ENCODE measurements at regions not wholly inside any gene's neighbourhood (a gene's known extent, or its start where the extent isn't known, plus 50 kb on each side); places are given as distances from the start of the nearest gene placed in this dataset.
A peak's percentile ranks its signal among the peaks of the same experiment; 100 is the strongest.

DNA sequence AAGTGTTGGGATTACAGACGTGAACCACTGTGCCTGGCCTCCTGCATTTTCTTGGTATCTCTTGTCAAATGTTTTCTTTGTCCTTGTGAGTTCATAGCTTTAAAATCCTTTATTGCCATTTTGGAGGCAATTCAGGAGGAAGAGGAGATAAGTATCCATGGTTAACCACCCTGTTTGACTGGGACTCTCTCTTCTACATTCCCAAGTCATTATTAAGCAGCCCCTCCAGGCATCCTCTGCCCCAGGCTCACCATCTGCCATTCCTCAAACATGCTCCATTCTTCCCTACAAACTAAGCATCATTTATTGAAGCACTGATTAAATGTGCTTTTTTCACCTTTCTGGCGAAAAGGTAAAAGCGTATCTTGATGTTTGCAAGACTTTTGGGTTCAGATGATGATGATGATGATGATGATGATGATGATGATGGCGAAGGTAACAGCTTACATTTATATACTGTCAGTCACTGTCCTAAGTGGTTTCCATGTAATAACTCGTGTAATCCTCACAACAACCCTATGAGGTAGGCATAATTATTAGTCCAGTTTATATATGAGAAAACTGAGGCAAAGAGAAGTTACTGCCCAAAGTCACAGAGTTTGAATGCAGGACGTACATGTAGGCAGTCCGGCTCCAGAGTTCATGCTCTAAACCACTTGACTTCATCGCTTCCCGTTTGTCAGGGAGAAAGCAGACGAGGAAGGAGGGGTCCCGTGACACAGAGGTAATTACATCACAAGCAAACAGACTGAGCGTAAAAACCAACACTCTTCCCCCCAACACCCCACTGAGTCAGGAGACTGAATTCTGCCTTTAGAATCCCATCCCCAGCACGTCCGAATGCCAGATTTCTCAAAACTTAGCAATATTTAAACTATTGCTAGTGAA lies 69.7 kb upstream of the ACKR3 start:
- no peak for DNase-seq (ENCODE audit: low read depth)

DNA sequence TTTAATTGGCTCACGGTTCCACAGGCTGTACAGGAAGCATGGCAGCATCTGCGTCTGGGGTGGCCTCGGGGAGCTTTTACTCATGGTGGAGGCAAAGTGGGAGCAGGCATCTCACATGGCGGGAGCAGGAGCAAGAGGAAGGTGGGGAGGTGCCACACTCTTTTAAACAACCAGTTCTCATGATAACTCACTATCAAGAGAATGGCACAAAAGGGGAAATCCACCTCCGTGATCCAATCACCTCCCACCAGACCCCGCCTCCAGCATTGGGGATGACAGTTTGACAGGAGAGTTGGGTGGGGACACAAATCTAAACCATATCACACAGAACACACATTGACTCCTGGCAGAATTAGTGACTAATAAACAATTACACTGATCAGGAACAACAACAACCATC lies 68.6 kb upstream of the ACKR3 start:
- no peak for DNase-seq (ENCODE audit: low read depth)

DNA sequence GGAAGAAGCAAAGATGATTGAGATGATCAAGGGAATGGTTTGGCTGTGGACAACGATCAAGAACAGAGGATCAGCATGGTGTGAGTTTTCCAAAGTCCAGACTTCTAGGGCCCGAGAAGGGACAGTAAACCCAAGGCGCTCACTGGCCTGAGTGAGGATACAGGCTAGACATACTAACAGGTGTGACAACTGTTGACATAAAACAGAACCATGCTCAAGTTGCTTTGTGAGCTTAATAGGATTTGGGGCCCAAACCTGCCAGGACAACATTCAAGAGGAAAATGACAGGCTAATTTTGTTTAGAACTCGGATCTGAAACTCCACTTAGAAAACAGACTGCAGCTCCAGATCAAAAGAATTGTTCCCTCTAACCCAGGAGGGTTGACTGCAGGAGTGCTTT lies 68.1 kb upstream of the ACKR3 start:
- DNase-seq (ENCODE audit: low read depth) = no peak

DNA sequence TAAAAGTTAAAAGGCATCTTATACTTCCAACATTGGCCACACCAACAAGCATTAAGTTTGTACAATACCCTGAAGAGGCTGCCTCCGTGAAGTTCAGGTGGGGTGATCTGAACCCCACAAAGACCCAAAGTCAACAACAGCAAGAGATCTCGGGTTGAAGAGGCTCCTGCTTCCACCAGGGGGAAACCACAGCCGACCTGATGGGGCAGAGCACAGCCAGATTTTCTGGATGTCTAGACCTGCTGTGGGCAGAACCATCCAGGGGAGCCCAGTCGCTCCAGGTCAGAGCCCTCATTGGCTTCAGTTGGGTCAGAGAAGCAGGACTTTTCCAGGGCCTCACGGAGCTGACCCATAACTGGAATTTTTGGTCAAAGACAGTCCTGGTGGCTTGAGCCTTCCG lies 66.5 kb upstream of the ACKR3 start:
- DNase-seq (ENCODE audit: low read depth) = no peak

DNA sequence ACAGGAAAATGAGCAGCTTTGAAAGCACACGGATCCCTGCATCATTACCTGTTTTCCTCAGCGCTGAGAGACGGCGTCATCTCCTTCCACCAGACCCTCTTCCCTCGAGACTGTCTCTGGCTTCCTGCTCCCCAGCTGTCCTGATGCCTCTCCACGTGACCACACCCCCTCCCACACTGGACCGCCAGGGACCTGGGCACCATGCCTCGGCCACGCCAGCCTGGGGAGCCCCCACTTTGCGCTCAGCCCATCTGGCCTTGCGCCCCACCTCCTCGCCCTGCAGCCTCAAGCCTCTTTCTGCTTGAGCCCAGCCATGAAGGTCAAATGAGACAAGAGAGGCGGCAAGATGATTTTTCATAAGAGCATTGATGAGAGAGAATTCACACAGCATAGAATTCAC lies 66.0 kb upstream of the ACKR3 start:
- DNase-seq (ENCODE audit: low read depth) = no peak

DNA sequence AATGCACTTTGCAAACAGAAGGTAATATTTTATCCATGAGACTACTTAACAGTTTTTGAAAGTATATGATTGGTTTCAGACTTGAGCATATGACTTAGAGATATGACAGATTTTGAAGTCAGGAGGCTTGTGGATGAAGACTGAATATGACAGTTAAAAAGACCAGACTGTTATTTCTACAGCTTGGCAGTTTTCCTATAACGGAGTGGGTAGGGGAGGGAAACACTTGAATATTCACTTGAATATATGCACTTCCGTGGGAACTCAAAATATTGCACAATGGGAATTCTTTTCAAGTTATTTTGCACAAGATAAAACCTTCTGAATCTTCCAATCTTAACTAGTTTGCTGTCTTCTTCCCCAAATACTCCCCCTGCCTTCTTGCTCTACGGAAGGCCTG lies 64.6 kb upstream of the ACKR3 start:
- no peak for DNase-seq (ENCODE audit: low read depth)

DNA sequence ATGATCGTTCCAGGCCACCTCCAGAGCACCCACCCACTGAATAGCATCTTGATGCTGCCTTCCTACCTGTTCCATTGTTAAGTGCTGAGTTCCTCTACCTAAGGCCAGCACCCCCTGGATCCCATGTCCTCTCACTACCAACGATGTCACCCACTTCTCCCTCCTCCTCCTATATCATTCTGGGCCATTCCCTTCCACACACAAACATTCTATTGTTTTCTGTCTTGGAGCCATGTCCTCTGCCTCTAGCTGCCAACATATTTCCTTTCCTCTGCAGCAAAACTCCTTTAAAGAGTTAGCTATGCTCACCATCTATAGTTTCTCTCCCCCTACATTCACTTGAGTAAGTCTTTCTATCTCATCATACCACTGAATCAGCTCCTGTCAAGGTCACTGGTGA lies 64.0 kb upstream of the ACKR3 start:
- DNase-seq (ENCODE audit: low read depth) = no peak

DNA sequence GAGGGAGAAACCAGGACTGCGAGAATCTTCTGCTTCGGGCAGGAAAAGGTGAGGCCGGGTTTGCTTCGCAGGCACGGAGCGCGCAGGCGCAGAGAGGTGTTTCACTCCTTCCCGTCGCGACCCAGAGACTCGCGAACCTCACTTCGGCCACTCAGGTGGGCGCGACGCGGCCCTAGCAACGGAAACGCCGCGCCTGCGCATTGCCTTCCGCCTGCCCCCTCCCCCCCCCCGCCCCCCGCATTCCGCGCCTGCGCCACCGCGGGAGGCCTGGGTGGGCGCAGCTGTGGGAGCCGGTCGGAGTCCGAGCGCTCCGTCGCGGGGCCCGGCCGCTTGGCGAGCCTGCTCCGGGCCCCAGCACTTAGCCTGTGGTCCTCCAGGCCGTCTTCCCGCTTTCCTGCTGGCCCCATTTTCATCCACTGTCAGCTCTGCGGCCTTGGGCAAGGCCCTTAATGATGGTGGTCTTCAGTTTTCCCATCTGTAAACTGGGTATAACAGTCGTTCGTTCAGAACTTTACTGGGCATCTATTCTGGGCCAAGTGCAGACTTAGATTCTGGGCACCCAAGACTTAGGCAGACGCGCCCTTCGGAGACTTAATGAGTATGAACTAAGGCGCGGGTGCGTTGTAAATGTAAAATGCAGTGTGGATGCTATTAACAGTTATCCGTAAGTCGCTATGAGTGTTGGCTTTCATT lies 62.1 kb upstream of the ACKR3 start:
- peak; percentile 33 for DNase-seq (ENCODE audit: low read depth)

DNA sequence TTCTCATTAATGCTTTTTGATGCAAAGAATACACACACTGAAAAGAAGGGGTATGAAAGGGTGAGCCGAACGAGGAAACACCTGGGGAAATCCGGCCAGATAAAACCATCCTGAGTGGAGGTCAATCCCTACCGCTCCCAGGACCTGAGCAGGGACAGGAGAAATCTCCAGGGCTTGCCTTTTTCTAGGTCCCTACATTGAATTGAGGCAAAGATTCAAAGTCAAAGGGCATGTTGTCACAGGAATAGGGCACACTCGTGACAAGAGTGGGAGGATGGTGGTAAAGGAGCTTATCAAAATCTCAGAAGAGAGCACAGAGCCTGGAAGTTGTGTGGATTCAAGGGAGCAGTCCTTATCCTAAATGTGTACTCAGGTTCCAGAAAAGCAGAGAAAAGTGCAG lies 61.2 kb upstream of the ACKR3 start:
- no peak for DNase-seq (ENCODE audit: low read depth)

DNA sequence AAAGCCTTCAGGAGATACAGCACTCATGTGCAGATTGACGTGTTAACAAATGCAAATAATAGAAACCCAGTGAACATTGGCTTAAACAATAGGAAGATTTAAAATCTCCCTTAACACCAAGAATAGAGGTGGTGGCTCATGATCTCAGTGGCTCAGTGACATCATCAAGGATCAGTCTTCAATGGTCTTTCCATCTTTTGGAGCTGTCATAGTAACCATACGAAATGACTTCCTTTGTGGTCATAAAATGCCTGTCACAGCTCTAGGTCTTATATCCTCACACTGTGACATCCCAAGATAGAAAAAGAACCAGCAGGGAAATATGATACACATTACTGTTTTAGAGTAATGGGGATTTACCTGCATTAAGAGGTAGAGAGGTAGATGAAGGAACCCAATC lies 59.6 kb upstream of the ACKR3 start:
- no peak for DNase-seq (ENCODE audit: low read depth)

DNA sequence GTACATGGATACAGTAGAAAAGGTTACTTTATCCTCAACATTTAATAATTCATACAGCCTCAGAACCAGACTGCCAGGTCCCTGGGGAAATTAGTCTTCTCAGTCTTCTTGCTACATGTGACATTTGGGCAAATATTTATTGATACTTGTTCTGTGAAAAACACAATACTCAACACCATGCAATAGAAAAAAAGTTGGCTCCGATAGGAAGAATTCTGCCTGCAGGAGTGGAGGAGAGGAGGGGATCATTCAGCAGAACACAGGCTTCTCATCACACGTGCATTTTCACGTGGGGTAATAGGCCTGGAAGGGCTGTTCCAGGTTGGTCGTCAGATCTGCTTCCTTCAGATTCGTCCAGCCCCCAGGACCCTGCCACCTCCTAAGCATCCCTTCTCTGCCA lies 58.4 kb upstream of the ACKR3 start:
- no peak for DNase-seq (ENCODE audit: low read depth)

DNA sequence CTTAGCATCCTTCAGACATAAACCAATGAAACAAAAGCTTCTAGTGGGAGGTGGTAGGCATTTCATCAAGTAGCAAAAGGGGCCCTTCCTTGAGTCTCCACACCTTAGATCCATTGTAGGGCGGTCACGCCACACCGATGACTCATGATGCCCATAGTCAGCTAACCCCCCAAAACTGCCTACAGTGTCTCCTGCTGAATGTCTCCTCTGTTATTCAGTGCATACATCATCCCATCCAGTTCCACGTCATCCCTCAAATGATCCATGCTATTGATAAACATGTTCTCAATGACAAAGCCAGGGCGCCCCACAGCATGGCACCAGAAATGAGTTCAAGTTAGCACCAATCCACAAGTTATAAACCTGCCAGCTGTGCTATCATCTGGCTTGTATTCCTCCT lies 57.4 kb upstream of the ACKR3 start:
- no peak for DNase-seq (ENCODE audit: low read depth)

DNA sequence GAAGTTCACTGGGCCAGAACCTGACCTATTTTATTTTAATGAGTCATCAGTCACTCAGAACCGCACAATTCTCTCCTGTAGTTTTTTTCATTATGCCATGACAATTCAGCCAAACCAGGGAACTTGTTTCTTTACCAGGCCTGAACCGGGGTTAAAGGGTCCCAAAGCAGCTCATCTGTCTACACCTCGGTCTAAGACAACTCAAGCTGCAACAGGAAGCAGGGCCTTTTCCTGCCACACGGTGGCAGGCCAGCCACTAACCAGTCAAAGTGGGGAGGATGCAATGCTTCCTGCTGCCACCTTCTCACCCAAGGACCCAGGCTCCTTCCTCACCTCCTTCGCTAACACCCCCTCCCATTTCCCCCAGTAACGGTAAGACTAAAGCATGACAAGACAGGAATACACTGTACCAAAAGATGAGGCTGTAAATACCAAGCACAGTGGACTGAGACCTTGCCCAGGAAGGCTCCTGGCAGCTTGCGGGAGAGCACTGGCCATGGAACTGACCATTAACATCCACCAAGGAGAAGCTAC lies 56.7 kb upstream of the ACKR3 start:
- peak; percentile 8 for DNase-seq (ENCODE audit: low read depth)

DNA sequence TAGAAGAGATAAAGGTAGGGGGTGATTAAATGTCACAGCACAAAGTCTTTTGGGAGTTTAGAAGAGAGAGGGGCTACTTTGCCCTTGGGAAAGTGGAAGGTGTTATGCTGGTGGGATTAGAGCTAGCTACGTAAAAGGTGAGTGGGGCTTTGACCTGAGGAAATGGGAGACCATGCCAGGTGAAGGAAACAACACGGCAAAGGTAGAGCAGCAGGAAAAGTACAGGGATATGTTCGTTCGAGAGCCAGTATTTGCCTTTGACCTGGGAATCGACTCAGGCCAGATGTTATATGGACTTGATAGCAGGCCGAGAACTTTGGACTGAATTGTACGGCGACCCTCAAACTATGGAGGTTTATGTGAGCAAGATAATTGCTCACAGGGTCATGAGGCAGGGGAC lies 55.7 kb upstream of the ACKR3 start:
- no peak for DNase-seq (ENCODE audit: low read depth)

DNA sequence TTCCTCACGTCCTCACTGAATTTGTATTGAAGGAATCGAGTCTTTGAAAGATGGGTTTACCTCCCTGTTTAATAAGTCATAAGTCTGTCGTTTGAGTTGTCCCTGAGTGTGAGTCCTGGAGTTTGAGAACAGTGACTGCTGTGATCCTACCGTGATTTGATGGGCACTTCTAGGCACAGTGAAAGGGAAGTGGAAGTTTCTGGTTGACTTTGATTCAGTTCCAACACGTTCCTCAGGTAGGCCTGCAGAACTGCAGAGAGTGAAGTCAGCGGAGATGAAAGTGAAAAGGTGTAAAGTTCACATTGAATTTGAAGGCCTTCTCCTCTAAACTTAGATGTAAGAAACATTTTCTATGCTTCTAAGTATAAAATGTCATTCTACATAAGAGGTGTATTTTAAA lies 52.9 kb upstream of the ACKR3 start:
- DNase-seq (ENCODE audit: low read depth) = no peak

DNA sequence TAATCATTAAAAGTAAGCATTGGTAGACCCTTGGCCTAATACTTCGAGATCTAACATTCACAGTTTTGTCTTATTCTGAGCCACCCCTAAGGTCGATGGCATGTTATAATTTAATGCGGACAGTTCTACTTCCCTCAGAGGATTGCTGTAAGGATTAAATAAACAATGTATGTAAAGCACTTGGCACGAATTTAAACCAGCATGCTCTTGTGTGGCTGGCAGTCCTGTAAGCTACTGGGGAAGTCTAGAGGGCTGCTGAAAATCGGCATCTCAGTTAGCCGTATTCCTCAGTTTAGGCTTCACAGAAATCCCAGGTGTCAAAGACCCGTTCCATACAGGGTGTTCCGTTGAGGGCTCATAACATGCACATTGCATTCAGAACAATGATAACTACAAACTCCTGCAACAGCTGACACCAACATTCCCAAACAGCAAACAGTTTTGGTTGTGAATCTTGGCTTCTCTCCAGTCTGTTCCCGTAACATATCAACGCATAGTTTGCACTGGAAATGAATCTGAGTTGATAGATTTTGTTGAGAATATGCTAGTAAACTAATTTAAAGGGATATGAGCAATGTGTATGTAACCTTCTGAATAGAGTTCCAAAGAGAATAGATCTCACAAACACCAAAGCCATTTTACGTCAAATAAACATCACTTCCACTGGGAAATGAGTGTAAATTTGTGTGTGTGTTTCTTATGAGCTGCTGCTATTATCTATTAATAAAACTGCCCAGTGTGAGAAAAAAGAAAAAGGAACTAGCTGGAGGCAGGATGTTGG lies 52.2 kb upstream of the ACKR3 start:
- no peak for DNase-seq (ENCODE audit: low read depth)
